Lung (tissue), 11 donors: ENCODE measurements at regions not wholly inside any gene's neighbourhood (a gene's known extent, or its start where the extent isn't known, plus 50 kb on each side); places are given as distances from the start of the nearest gene placed in this dataset.

Experiments used
- ATAC-seq: fragments of 200-7000 bp; cut with Tn5 transposase; one replicate; pipeline ENCODE4 v1.9.1; 2020; ENCODE audit warnings: moderate number of reproducible peaks; ENCODE audit not compliant: insufficient read depth, low FRiP score
- DNase-seq, 3 donors: peaks; one replicate each; pipeline ENCODE4 v3.0.0-alpha.2; 2013 to 2017
- H3K27ac ChIP-seq, 2 donors: one replicate each; pipeline ENCODE4 v1.5.1; 2013; ENCODE audit warnings: mild to moderate bottlenecking in 2 of 2, moderate library complexity in 2 of 2, control low read depth in 1 of 2, inconsistent platforms in 1 of 2, low read depth in 1 of 2, low read length in 1 of 2
- H3K27me3 ChIP-seq, 3 donors: one replicate each; pipeline ENCODE4 v1.5.1; 2013; ENCODE audit warnings: low read length in 2 of 3; ENCODE audit not compliant: control insufficient read depth in 3 of 3, insufficient read depth in 3 of 3
- H3K36me3 ChIP-seq, 4 donors: one replicate each; pipeline ENCODE4 v1.5.1; 2013; ENCODE audit warnings: low read length in 4 of 4, mild to moderate bottlenecking in 1 of 4, moderate library complexity in 1 of 4; ENCODE audit not compliant: control insufficient read depth in 4 of 4, insufficient read depth in 4 of 4
- H3K4me1 ChIP-seq, 5 donors: one replicate each; pipeline ENCODE4 v1.5.1; 2013; ENCODE audit warnings: low read length in 5 of 5, mild to moderate bottlenecking in 2 of 5, moderate library complexity in 1 of 5; ENCODE audit not compliant: control insufficient read depth in 5 of 5, insufficient read depth in 5 of 5
- H3K4me3 ChIP-seq: one replicate; pipeline ENCODE4 v1.5.1; 2013; ENCODE audit warnings: mild to moderate bottlenecking, control low read depth, moderate library complexity
- H3K9ac ChIP-seq, 2 donors: one replicate each; pipeline ENCODE4 v1.5.1; 2013; ENCODE audit warnings: low read length in 2 of 2, control low read depth in 1 of 2; ENCODE audit not compliant: insufficient read depth in 1 of 2
- H3K9me3 ChIP-seq, 4 donors: one replicate each; pipeline ENCODE4 v1.5.1; 2013; ENCODE audit warnings: low read length in 3 of 4, mild to moderate bottlenecking in 1 of 4, moderate library complexity in 1 of 4; ENCODE audit not compliant: control insufficient read depth in 4 of 4, insufficient read depth in 3 of 4
- CTCF ChIP-seq: IDR thresholded peaks from 2 replicates; pipeline ENCODE4 v1.5.1; 2012; ENCODE audit warnings: mild to moderate bottlenecking; ENCODE audit errors: control extremely low read depth, extremely low read depth
- WGBS, 2 donors: extraction: QIAGEN DNeasy Blood & Tissue Kit; methylation state at CpG; one replicate each; pipeline ENCODE4 v1.1.7; 2013; 5-methylcytosine and 5-hydroxymethylcytosine counted together
- donor health status: control.
- donor health status: control.
- donor health status: Bipolar disorder and iron deficiency.
- donor health status: healthy.
- donor health status: DM: yes; HTN: yes; CAD: no.

GRCh38 chr14:58822856-58823255, 185.1 kb downstream of the DACT1 start:
- no peak for ATAC-seq
- Histone ChIP-seq H3K36me3 (no peaks in the 10 kb centered on the region), H3K9me3 (no peaks in the 10 kb centered on the region), H3K4me1 (no peaks in the 10 kb centered on the region), H3K27me3 (no peaks in the 10 kb centered on the region), H3K27ac (no peak overlapping the region), H3K4me3 (no peak overlapping the region), H3K9ac (no peak overlapping the region)
- 95 to 98% methylated on average over 2 of the region's 2 CpGs for WGBS, 2 donors
- no peak for TF ChIP-seq CTCF
- DNase-seq, result no peak

- Histone ChIP-seq H3K9me3 (peaks cover 0 to 2% (median 0%) of the 10 kb centered on the region in 4 donors), H3K9ac (no peak overlapping the region), H3K27ac (no peak overlapping the region), H3K4me1 (no peaks in the 10 kb centered on the region), H3K27me3 (no peaks in the 10 kb centered on the region), H3K4me3 (no peak overlapping the region), H3K36me3 (no peaks in the 10 kb centered on the region)
- TF ChIP-seq CTCF, result no peak
- no peak for ATAC-seq
- 70 to 86% methylated on average over 2 of the region's 2 CpGs for WGBS, 2 donors
- no peak for DNase-seq
Measured at GRCh38 chr14:58823312-58823711, 185.6 kb downstream of the DACT1 start.

- 90 to 92% methylated on average over 2 of the region's 2 CpGs for WGBS, 2 donors
- TF ChIP-seq CTCF, result no peak
- H3K9me3 ChIP-seq, result peaks cover 0 to 2% (median 0%) of the 10 kb centered on the region in 4 donors
- H3K36me3 ChIP-seq, result no peaks in the 10 kb centered on the region
- H3K4me3 ChIP-seq, result no peak overlapping the region
- no peak overlapping the region for H3K27ac ChIP-seq
- no peaks in the 10 kb centered on the region for H3K27me3 ChIP-seq
- ATAC-seq (no peak), DNase-seq (no peak)
- H3K9ac ChIP-seq, result no peak overlapping the region
- no peaks in the 10 kb centered on the region for H3K4me1 ChIP-seq
Measured at GRCh38 chr14:58824106-58824505, 186.3 kb downstream of the DACT1 start.

- DNase-seq, result no peak
- H3K9me3 ChIP-seq, result peaks cover 0 to 2% (median 0%) of the 10 kb centered on the region in 4 donors
- no peaks in the 10 kb centered on the region for H3K36me3 ChIP-seq
- ATAC-seq, result no peak
- no peak overlapping the region for H3K27ac ChIP-seq
- no peak for TF ChIP-seq CTCF
- 58 to 62% methylated on average over 3 of the region's 3 CpGs for WGBS, 2 donors
- H3K27me3 ChIP-seq, result no peaks in the 10 kb centered on the region
- no peak overlapping the region for H3K4me3 ChIP-seq
- H3K9ac ChIP-seq, result no peak overlapping the region
- peaks cover 0 to 7% (median 0%) of the 10 kb centered on the region in 5 donors for H3K4me1 ChIP-seq
Measured at GRCh38 chr14:58824796-58825195, 187.0 kb downstream of the DACT1 start.
